Omental fat pad (tissue), 3 donors: ENCODE measurements at regions not wholly inside any gene's neighbourhood (a gene's known extent, or its start where the extent isn't known, plus 50 kb on each side); places are given as distances from the start of the nearest gene placed in this dataset.

Experiments used
- ATAC-seq: fragments of 150-250 bp; one replicate; pipeline ENCODE4 v1.9.1; 2016; ENCODE audit warnings: mild to moderate bottlenecking, moderate library complexity; ENCODE audit not compliant: low FRiP score
- DNase-seq: peaks from one replicate; pipeline ENCODE4 v3.0.0-alpha.2; 2019; ENCODE audit warnings: low spot score
- TF ChIP-seq, protein P1 (sequence below), 3 donors: fragments of 450-650 bp; IDR thresholded peaks; one replicate each; pipeline ENCODE4 v1.5.1; 2016 to 2017; ENCODE audit warnings: antibody characterized with exemption in 3 of 3, mild to moderate bottlenecking in 3 of 3, moderate library complexity in 2 of 3

DNA sequence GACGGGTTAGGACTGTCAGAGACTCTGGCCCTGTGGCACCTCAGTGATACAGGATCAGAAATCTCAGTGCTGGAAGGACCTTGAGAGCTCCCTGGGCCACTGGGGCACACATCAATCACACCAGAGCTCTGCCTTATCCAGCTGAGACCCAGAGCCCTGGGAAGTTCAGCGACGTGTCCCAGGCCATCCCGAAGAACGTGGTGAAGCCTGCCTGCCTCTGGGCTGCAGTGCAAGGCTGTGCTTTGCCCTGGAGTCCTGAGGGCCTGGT lies 79.8 kb upstream of the MGMT start:
- TF ChIP-seq, protein P1, sequence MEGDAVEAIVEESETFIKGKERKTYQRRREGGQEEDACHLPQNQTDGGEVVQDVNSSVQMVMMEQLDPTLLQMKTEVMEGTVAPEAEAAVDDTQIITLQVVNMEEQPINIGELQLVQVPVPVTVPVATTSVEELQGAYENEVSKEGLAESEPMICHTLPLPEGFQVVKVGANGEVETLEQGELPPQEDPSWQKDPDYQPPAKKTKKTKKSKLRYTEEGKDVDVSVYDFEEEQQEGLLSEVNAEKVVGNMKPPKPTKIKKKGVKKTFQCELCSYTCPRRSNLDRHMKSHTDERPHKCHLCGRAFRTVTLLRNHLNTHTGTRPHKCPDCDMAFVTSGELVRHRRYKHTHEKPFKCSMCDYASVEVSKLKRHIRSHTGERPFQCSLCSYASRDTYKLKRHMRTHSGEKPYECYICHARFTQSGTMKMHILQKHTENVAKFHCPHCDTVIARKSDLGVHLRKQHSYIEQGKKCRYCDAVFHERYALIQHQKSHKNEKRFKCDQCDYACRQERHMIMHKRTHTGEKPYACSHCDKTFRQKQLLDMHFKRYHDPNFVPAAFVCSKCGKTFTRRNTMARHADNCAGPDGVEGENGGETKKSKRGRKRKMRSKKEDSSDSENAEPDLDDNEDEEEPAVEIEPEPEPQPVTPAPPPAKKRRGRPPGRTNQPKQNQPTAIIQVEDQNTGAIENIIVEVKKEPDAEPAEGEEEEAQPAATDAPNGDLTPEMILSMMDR (IDR thresholded peaks at IDR 0.05) = no peak
- no peak for DNase-seq
- no peak for ATAC-seq

DNA sequence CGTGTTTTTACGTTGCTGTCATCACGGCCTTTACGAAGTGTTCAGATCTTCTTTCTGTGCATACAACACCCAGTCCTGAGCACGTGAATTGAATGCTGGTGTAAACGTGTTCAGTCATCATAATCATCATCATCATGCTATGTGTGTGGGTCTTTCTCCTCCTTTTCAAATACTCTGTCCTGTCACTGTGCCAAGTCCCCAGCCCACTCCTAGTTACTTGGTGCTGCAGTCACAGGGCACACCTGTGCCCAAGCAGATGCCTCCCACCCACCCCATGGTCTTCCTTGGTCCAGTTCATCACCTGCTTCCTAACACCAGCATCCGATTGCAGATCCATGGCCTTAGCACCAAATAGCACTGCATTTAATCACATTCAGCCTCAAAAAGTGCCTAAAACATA lies 78.6 kb upstream of the MGMT start:
- DNase-seq (no peak), ATAC-seq (no peak)
- TF ChIP-seq, protein P1 (IDR thresholded peaks at IDR 0.05) = no peak

DNA sequence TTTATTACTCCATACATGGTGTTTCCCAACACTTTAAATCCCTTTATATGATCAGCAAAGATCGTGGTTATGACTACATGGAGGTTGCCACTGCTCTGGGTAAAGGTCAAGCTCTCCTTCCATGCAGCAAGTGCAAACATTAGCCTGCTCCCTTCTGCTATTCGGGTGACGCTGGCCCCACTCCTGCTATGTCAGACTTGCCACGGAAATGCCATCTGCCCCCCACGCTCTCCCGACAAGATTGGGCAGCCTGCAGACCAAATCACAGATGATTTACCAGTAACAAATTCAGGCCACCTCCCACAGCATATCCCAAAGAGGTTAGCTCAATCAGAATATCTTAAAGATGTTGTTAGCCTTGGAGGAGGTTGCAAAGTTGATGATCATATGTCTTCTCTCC lies 77.8 kb upstream of the MGMT start:
- DNase-seq = no peak
- ATAC-seq = no peak
- TF ChIP-seq, protein P1 (IDR thresholded peaks at IDR 0.05) = no peak

DNA sequence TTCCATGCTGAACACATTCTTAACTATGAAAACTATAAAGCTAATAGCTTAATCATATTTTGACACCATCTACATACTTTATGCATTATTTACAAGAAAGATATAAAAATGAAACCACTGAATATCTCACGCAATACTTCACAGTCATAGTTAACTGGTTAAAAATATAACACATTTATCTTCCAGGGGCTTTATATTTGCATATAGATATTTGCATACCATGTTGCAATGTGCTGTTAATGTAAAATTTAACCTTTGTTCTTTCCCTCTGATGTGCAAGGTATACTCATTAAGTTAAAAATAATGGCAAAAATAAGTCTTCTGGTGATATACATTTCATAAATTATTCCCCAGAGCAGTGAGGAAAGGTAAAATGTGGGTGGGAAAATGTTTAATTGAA lies 76.9 kb upstream of the MGMT start:
- DNase-seq = no peak
- TF ChIP-seq, protein P1 (IDR thresholded peaks at IDR 0.05) = no peak
- ATAC-seq = no peak

DNA sequence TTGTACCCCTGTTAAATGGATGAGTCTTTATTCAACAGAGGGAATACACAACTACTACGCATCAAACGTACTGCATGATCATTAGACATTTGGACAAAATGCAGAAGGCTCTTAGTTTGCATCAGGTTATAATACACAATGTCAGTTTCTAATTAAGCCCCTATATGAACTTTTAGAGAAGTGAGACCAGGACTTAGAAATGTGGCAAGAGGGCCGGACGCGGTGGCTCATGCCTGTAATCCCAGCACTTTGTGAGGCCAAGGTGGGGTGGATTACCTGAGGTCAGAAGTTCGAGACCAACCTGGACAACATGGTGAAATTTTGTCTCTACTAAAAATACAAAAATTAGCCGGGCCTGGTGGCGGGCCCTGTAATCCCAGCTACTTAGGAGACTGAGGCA lies 76.3 kb upstream of the MGMT start:
- no peak for ATAC-seq
- TF ChIP-seq, protein P1 (IDR thresholded peaks at IDR 0.05) = no peak
- DNase-seq = no peak

DNA sequence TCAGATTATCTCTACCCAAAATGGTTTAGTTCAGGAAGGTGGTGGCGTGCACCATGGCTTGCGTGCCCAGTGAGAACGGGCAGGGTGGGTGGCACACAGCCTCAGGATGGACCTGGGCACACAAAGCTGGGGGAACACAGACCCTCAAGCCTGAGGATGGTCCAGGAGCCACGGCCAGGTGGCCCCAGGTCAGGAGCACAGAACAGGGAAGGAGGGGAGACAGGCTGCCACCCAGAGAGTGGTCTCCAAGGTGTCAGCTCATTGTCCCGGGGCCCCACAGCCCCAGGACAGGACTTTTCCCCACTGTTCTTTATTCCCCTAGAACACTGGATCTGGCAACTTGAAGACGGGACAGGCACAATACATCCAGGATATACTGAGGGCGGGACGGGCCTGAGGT lies 75.6 kb upstream of the MGMT start:
- DNase-seq (no peak), ATAC-seq (no peak)
- TF ChIP-seq, protein P1 (IDR thresholded peaks at IDR 0.05) = no peak

DNA sequence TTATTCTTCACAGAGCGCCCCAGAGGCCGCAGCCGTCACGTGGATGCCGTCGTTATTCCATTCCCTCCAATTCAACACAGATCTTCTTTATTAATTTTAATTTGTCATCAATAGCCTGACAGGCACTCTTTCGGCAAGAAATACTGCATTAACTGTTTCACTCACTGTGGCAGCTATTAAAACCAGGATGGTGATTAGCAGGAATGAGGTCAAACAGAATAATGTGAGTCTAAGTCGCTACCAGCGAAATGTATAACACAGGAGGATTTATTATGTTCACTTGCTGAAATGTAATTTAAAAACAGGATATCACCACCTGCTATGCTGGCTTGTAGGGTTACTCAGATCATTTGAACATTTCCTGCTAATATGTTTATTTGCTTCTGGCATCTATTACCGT lies 74.2 kb upstream of the MGMT start:
- TF ChIP-seq, protein P1 (IDR thresholded peaks at IDR 0.05) = no peak
- ATAC-seq = no peak
- DNase-seq = no peak
